HFFc6 (cell line): ENCODE measurements at regions not wholly inside any gene's neighbourhood (a gene's known extent, or its start where the extent isn't known, plus 50 kb on each side); places are given as distances from the start of the nearest gene placed in this dataset.

ENCODE experiments used
- DNase-seq: peaks from one replicate; pipeline ENCODE4 v3.0.0-alpha.2; 2018
- H3K27ac Mint-ChIP-seq: 2 replicates; pipeline ENCODE4 v1.8.0; 2020; ENCODE audit warnings: mild to moderate bottlenecking, mixed read lengths
- H3K27me3 Mint-ChIP-seq: 2 replicates; pipeline ENCODE4 v1.8.0; 2021; ENCODE audit warnings: mild to moderate bottlenecking, moderate library complexity, mixed read lengths; ENCODE audit not compliant: insufficient read depth
- H3K36me3 Mint-ChIP-seq: 2 replicates; pipeline ENCODE4 v1.8.0; 2021; ENCODE audit warnings: low read depth, mixed read lengths
- H3K4me1 Mint-ChIP-seq: 2 replicates; pipeline ENCODE4 v1.8.0; 2020; ENCODE audit warnings: low read depth, mixed read lengths
- H3K4me3 Mint-ChIP-seq: 2 replicates; pipeline ENCODE4 v1.8.0; 2020; ENCODE audit warnings: mild to moderate bottlenecking, moderate library complexity, mixed read lengths
- H3K9me3 Mint-ChIP-seq: 2 replicates; pipeline ENCODE4 v1.8.0; 2020; ENCODE audit warnings: mild to moderate bottlenecking, mixed read lengths
- TF ChIP-seq, protein P1 (sequence below): fragments of 200-600 bp; sonication (generic); IDR thresholded peaks from 2 replicates; pipeline ENCODE4 v1.5.0; 2021; ENCODE audit warnings: antibody characterized with exemption, mild to moderate bottlenecking

DNA sequence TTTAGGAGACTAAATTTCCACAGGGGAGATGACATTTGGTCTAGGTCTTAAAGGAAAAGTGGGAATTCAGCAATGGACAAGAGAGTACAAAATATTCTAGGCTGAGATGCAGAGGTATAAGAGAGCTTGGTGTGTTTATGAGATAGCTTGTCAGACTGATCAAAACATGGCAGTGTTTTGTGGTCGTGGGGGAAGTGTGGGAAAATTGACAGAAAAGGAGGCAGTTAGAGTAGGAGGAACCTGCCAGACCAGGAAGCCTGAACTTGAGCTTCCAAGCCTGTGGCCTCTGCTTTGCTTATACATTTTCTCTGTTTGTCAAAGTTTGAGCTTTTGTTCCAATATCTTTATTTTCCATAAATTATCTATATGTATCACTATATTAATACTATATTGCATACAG, 69.5 kb upstream of the MAP3K7 start:
- H3K36me3 Mint-ChIP-seq: no peaks in the 10 kb centered on the region
- DNase-seq: no peak
- no peak overlapping the region for H3K4me3 Mint-ChIP-seq
- H3K4me1 Mint-ChIP-seq: no peaks in the 10 kb centered on the region
- TF ChIP-seq, protein P1, sequence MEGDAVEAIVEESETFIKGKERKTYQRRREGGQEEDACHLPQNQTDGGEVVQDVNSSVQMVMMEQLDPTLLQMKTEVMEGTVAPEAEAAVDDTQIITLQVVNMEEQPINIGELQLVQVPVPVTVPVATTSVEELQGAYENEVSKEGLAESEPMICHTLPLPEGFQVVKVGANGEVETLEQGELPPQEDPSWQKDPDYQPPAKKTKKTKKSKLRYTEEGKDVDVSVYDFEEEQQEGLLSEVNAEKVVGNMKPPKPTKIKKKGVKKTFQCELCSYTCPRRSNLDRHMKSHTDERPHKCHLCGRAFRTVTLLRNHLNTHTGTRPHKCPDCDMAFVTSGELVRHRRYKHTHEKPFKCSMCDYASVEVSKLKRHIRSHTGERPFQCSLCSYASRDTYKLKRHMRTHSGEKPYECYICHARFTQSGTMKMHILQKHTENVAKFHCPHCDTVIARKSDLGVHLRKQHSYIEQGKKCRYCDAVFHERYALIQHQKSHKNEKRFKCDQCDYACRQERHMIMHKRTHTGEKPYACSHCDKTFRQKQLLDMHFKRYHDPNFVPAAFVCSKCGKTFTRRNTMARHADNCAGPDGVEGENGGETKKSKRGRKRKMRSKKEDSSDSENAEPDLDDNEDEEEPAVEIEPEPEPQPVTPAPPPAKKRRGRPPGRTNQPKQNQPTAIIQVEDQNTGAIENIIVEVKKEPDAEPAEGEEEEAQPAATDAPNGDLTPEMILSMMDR: no peak
- H3K27ac Mint-ChIP-seq: no peak overlapping the region
- H3K27me3 Mint-ChIP-seq: peaks cover 3% of the 10 kb centered on the region; the same call in 1 of the 2 replicates
- H3K9me3 Mint-ChIP-seq: no peaks in the 10 kb centered on the region; the same call in 1 of the 2 replicates

DNA sequence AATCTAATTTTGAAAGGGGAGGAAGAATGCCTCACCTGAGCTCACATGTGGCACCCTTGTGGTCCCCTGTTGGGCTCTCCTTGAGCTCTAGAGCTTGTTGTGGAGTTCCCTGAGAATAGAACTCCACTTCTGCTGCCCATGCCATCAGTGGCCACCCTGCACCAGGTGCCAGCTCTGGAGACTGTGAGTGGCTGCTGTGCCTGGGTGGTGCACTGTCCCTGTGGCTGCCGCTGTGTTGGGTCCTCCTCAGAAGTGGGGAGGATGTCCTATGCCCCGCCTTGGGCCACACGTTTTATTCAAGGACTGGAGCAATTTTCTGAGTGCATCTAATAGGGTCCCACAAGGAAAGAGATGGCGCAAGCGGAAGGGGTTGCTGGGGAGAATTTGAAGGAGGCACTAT, 67.9 kb upstream of the MAP3K7 start:
- DNase-seq: no peak
- H3K36me3 Mint-ChIP-seq: no peaks in the 10 kb centered on the region
- H3K27ac Mint-ChIP-seq: no peak overlapping the region
- H3K27me3 Mint-ChIP-seq: peaks cover 2% of the 10 kb centered on the region; the same call in 1 of the 2 replicates
- H3K9me3 Mint-ChIP-seq: no peaks in the 10 kb centered on the region; the same call in 1 of the 2 replicates
- no peaks in the 10 kb centered on the region for H3K4me1 Mint-ChIP-seq
- no peak overlapping the region for H3K4me3 Mint-ChIP-seq
- TF ChIP-seq, protein P1: no peak

GRCh38 chr6:90654166-90654565, 67.3 kb upstream of the MAP3K7 start:
- Mint-ChIP-seq H3K27ac (no peak overlapping the region), H3K9me3 (no peaks in the 10 kb centered on the region; the same call in 1 of the 2 replicates), H3K4me3 (no peak overlapping the region), H3K4me1 (no peaks in the 10 kb centered on the region), H3K36me3 (no peaks in the 10 kb centered on the region), H3K27me3 (peaks cover 2% of the 10 kb centered on the region; the same call in 1 of the 2 replicates)
- no peak for DNase-seq
- TF ChIP-seq, protein P1: no peak

- H3K4me3 Mint-ChIP-seq: no peak overlapping the region
- no peak overlapping the region for H3K27ac Mint-ChIP-seq
- TF ChIP-seq, protein P1: no peak
- no peaks in the 10 kb centered on the region for H3K36me3 Mint-ChIP-seq
- H3K27me3 Mint-ChIP-seq: peaks cover 2% of the 10 kb centered on the region; the same call in 1 of the 2 replicates
- no peaks in the 10 kb centered on the region for H3K4me1 Mint-ChIP-seq
- H3K9me3 Mint-ChIP-seq: no peaks in the 10 kb centered on the region; the same call in 1 of the 2 replicates
- no peak for DNase-seq
These were observed 66.9 kb upstream of the MAP3K7 start for GRCh38 chr6:90653750-90654149.

DNA sequence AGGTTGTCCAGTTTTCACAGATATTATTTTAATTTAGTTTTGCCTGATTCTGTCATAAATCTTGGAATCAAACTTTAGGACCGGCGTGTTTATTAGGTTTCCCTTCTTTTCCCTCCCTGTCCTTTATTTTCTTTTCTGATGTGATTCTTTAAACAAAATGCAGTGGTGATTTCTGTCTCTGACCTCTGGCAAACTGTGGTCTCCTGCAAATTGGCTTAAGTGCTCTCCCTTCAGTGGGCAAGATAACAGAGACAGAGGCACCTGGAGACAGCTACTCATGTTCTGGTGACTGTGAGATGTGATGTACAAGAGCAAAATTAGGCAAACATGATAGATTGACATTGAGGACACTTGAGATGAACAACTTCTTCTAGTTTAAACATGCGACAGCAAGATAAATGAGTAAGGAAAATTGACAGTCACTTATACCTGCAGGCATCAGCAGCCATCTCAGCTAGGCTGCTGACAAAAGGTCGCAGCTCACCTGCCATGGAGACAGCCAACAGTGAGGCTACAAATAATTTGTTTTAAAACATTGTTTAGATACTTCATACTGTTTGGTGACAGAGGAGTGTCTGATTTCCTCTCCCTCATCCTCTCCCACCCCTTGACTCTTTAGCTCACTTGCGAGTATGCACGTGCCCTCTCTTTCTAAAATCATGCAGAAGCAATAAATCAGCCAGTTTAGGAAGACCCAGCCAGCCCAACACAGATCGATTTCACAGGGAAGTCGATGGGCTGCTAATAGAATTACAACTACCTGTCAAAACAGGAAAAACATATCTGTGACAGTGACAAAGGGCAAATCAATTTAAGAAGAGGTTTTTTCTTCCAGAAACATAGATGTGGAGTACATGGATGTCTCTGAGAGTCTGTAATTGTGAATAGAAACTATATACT, 63.4 kb upstream of the MAP3K7 start:
- no peak overlapping the region for H3K4me3 Mint-ChIP-seq
- H3K27ac Mint-ChIP-seq: no peak overlapping the region
- no peaks in the 10 kb centered on the region; the same call in none of the 2 replicates for H3K9me3 Mint-ChIP-seq
- H3K36me3 Mint-ChIP-seq: no peaks in the 10 kb centered on the region
- TF ChIP-seq, protein P1: no peak
- no peak for DNase-seq
- peaks cover 2% of the 10 kb centered on the region; the same call in 1 of the 2 replicates for H3K27me3 Mint-ChIP-seq
- no peaks in the 10 kb centered on the region for H3K4me1 Mint-ChIP-seq
